ENCODE measurements at regions not wholly inside any gene's neighbourhood (a gene's known extent, or its start where the extent isn't known, plus 50 kb on each side); places are given as distances from the start of the nearest gene placed in this dataset.

DNA sequence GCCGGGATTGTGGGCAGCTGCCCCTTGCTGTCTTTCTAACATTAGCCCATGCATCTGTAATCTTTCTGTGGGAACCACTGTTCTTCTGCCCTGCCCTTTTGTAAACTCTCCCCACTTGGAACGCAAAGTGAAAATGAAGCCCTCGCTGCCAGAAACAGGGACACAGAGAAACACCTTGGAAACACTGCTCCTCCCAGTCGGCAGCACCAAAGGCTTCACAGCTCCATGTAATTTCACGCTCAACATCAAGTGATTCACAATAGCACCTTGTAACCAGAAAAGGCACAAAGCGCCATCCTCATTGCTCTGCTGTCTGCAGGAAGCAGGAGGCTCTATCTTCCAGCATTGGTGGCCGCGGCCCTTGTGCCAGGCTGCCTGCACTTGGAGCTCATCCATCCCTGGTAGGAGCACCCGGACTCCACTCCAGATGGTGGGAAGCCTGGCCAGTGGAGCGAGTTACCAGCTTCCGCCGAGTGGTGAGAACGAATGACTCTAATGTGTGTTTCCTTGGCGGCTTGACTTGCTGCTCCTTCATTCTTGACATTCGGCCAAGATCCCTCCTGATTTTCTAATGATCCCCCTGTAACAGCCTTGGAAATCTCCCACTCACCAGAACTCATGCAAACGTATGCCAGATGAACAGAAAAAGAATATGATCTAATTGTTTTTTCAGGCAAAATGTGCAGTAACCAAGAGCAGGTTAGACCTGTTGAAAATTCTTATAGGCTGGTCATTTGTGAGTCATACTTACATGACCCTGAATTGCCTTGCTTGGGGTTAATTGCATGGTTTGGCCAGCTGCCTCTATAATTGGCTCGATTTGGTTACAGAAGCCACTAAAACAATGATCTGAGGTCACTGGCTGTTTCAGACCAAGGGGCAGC, 169.1 kb upstream of the CDYL start:
- TF ChIP-seq, protein P1, sequence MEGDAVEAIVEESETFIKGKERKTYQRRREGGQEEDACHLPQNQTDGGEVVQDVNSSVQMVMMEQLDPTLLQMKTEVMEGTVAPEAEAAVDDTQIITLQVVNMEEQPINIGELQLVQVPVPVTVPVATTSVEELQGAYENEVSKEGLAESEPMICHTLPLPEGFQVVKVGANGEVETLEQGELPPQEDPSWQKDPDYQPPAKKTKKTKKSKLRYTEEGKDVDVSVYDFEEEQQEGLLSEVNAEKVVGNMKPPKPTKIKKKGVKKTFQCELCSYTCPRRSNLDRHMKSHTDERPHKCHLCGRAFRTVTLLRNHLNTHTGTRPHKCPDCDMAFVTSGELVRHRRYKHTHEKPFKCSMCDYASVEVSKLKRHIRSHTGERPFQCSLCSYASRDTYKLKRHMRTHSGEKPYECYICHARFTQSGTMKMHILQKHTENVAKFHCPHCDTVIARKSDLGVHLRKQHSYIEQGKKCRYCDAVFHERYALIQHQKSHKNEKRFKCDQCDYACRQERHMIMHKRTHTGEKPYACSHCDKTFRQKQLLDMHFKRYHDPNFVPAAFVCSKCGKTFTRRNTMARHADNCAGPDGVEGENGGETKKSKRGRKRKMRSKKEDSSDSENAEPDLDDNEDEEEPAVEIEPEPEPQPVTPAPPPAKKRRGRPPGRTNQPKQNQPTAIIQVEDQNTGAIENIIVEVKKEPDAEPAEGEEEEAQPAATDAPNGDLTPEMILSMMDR (IDR thresholded peaks at IDR 0.05; ENCODE audit: low read depth, low read length): no peak
- no peak for TF ChIP-seq POLR2A (IDR thresholded peaks at IDR 0.05; ENCODE audit: extremely low read depth, insufficient read length)
